OCI-LY3 (cell line): ENCODE measurements at regions not wholly inside any gene's neighbourhood (a gene's known extent, or its start where the extent isn't known, plus 50 kb on each side); places are given as distances from the start of the nearest gene placed in this dataset.

Experiments used
- H2AFZ ChIP-seq: fragments of 200-600, 300-600 bp; shearing (Covaris generic); 2 replicates; pipeline ENCODE4 v1.6.0; 2014; ENCODE audit warnings: antibody characterized with exemption, low read depth, low read length
- H3K27ac ChIP-seq: fragments of 200-600, 300-600 bp; sonication (generic); 2 replicates; pipeline ENCODE4 v1.5.1; 2014; ENCODE audit warnings: mild to moderate bottlenecking, low read length, moderate library complexity, mixed read lengths
- H3K27me3 ChIP-seq: fragments of 200-600, 300-600 bp; sonication (generic); 2 replicates; pipeline ENCODE4 v1.6.1; 2014; ENCODE audit warnings: low read depth, low read length, mixed read lengths
- H3K36me3 ChIP-seq: fragments of 200-600, 300-600 bp; sonication (generic); replicated peaks from 2 replicates; pipeline ENCODE3; 2014; ENCODE audit warnings: low read depth, low read length, mixed read lengths
- H3K4me1 ChIP-seq: fragments of 300-600, 200-600 bp; sonication (generic); 2 replicates; pipeline ENCODE4 v1.6.1; 2014; ENCODE audit warnings: low read length, mixed read lengths
- H3K4me2 ChIP-seq: fragments of 200-600, 300-600 bp; sonication (generic); 2 replicates; pipeline ENCODE4 v1.6.1; 2014; ENCODE audit warnings: low read length, mixed read lengths
- H3K4me3 ChIP-seq: fragments of 300-600, 200-600 bp; sonication (generic); 2 replicates; pipeline ENCODE4 v1.5.1; 2014; ENCODE audit warnings: antibody characterized with exemption, mild to moderate bottlenecking, low read length, moderate library complexity
- H3K79me2 ChIP-seq: fragments of 300-600, 200-600 bp; shearing (Covaris generic); 2 replicates; pipeline ENCODE4 v1.6.1; 2014; ENCODE audit warnings: mild to moderate bottlenecking, low read length, mixed read lengths
- H3K9ac ChIP-seq: fragments of 300-600, 200-600 bp; shearing (Covaris generic); 2 replicates; pipeline ENCODE4 v1.6.0; 2014; ENCODE audit warnings: mild to moderate bottlenecking, low read length, moderate library complexity
- H3K9me3 ChIP-seq: fragments of 200-600, 300-600 bp; shearing (Covaris generic); 2 replicates; pipeline ENCODE4 v1.6.1; 2014; ENCODE audit warnings: low read length, mixed read lengths; ENCODE audit not compliant: insufficient read depth
- H4K20me1 ChIP-seq: fragments of 200-600, 300-600 bp; sonication (generic); 2 replicates; pipeline ENCODE4 v1.6.1; 2016; ENCODE audit warnings: low read length, mixed read lengths; ENCODE audit not compliant: insufficient read depth
- CTCF ChIP-seq: fragments of 200-600, 300-600 bp; sonication (generic); IDR thresholded peaks from 2 replicates; pipeline ENCODE4 v1.5.1; 2014; ENCODE audit warnings: antibody characterized with exemption, low read length, low read depth
- EZH2phosphoT487 ChIP-seq: fragments of 200-600 bp; shearing (Covaris generic); IDR thresholded peaks from 2 replicates; pipeline ENCODE4 v1.6.1; 2018; ENCODE audit warnings: antibody characterized with exemption, mixed run types, low read depth

- 0 out of 2 replicates have a peak, but pooled peaks cover under 1% of the 10 kb centered on the region for H3K27me3 ChIP-seq
- H4K20me1 ChIP-seq = no peaks in the 10 kb centered on the region
- no peaks in the 10 kb centered on the region for H3K36me3 ChIP-seq
- H3K4me1 ChIP-seq = no peaks in the 10 kb centered on the region
- no peak overlapping the region for H3K9ac ChIP-seq
- no peaks in the 10 kb centered on the region for H3K79me2 ChIP-seq
- H3K27ac ChIP-seq = no peak overlapping the region
- H3K4me2 ChIP-seq = no peak overlapping the region
- no peak for TF ChIP-seq CTCF
- H2AFZ ChIP-seq = no peak overlapping the region
- H3K4me3 ChIP-seq = no peak overlapping the region
- H3K9me3 ChIP-seq = no peaks in the 10 kb centered on the region
Measured at GRCh38 chr16:65909310-65910050, 457.0 kb upstream of the CDH5 start.

- H3K4me2 ChIP-seq = no peak overlapping the region
- H3K36me3 ChIP-seq = no peaks in the 10 kb centered on the region
- 0 out of 2 replicates have a peak, but pooled peaks cover 3% of the 10 kb centered on the region for H3K27me3 ChIP-seq
- no peak overlapping the region for H3K4me3 ChIP-seq
- H3K4me1 ChIP-seq = no peaks in the 10 kb centered on the region
- H3K9ac ChIP-seq = no peak overlapping the region
- H3K9me3 ChIP-seq = no peaks in the 10 kb centered on the region
- H3K27ac ChIP-seq = no peak overlapping the region
- no peaks in the 10 kb centered on the region for H4K20me1 ChIP-seq
- no peaks in the 10 kb centered on the region for H3K79me2 ChIP-seq
- no peak for TF ChIP-seq CTCF
- no peak overlapping the region for H2AFZ ChIP-seq
Measured at GRCh38 chr16:65908568-65908967, 457.9 kb upstream of the CDH5 start.

GRCh38 chr16:65905331-65905730 is 461.2 kb upstream of the CDH5 start:
- Histone ChIP-seq H3K27me3 (peaks cover 6% of the 10 kb centered on the region; the same call in 1 of the 2 replicates), H3K9me3 (no peaks in the 10 kb centered on the region), H2AFZ (no peak overlapping the region), H3K4me3 (no peak overlapping the region), H3K79me2 (no peaks in the 10 kb centered on the region), H3K27ac (no peak overlapping the region), H3K36me3 (no peaks in the 10 kb centered on the region), H3K9ac (no peak overlapping the region), H4K20me1 (no peaks in the 10 kb centered on the region), H3K4me2 (no peak overlapping the region), H3K4me1 (no peaks in the 10 kb centered on the region)
- TF ChIP-seq CTCF (no peak), EZH2phosphoT487 (no peak)

GRCh38 chr16:65896448-65897153 is 469.9 kb upstream of the CDH5 start:
- H2AFZ ChIP-seq = no peak overlapping the region
- peaks cover 5% of the 10 kb centered on the region; the same call in 1 of the 2 replicates for H3K27me3 ChIP-seq
- H3K79me2 ChIP-seq = no peaks in the 10 kb centered on the region
- no peak overlapping the region for H3K4me2 ChIP-seq
- no peaks in the 10 kb centered on the region for H3K4me1 ChIP-seq
- no peaks in the 10 kb centered on the region for H3K9me3 ChIP-seq
- H3K27ac ChIP-seq = no peak overlapping the region
- H3K9ac ChIP-seq = no peak overlapping the region
- H3K36me3 ChIP-seq = no peaks in the 10 kb centered on the region
- no peaks in the 10 kb centered on the region for H4K20me1 ChIP-seq
- TF ChIP-seq EZH2phosphoT487 (no peak), CTCF (no peak)
- no peak overlapping the region for H3K4me3 ChIP-seq
